ENCODE measurements at regions not wholly inside any gene's neighbourhood (a gene's known extent, or its start where the extent isn't known, plus 50 kb on each side); places are given as distances from the start of the nearest gene placed in this dataset.

DNA sequence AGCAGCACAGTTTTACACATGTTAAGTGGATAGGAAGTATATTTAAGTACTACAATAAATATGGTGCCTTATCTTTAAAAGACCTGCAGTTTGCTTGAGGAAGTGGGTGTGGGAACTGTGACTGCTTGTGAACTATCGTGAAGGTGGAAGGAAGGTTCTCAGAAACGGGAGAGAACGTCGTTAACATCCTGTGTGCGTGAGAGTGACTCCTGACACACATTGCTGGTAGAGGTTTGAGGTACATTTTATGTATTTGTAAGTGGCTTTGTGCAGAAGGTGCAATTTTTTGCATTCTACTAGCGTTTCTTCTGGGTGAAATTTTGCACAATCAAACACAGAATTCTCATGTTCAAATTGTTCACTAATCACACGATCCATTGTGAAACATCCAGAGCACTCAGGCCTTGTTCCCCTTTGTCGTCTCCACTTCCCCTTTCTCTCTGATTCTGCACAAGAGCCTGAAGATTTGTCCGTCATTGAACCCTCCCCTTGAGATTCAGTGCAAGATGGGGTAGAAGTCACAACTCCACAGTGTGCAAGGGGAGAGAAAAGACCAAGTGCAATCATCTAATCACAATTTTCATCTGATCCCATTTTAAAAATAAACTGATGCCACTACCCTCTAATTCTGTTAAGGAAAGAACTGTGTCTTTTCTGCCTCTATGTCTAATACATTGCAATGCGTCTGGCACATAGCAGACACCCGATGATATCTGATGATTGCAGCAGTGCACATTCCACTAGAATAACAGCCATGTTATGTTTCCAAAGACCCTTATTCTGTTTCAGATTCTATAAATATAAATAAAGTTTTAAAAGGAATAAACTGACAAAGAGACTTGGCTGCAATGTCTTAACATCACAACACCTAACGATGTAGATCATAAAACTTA lies 279.9 kb downstream of the NEBL start:
- Histone ChIP-seq H2BK12ac (ENCODE audit: low read length) (no peak overlapping the region), H2AFZ (ENCODE audit: low read length) (no peak overlapping the region), H2BK120ac (ENCODE audit: low read depth, low read length) (no peak overlapping the region), H4K91ac (ENCODE audit: low read depth, low read length, poor library complexity) (no peak overlapping the region), H3K4ac (ENCODE audit: low read length) (no peak overlapping the region), H3K18ac (ENCODE audit: low read length) (no peak overlapping the region), H3K14ac (ENCODE audit: low read length) (no peak overlapping the region), H3K9me3 (replicated peaks in 1 of 2; ENCODE audit: control insufficient read depth in 2 of 2, insufficient read depth in 1 of 2, low read depth in 1 of 2, low read length in 2 of 2) (no peaks in the 10 kb centered on the region), H4K8ac (ENCODE audit: low read depth, low read length) (no peak overlapping the region), H3K36me3 (replicated peaks in 1 of 2; ENCODE audit: control insufficient read depth in 2 of 2, insufficient read depth in 2 of 2, low read length in 2 of 2) (no peaks in the 10 kb centered on the region), H3K27me3 (ENCODE audit: control insufficient read depth in 3 of 3, insufficient read depth in 3 of 3, low read depth in 1 of 3, low read length in 3 of 3) (no peaks in the 10 kb centered on the region), H3K4me2 (ENCODE audit: insufficient read depth, low read length, poor library complexity, severe bottlenecking) (no peak overlapping the region), H2BK15ac (ENCODE audit: low read length) (no peak overlapping the region), H3K27ac (replicated peaks; ENCODE audit: low read length) (no peak overlapping the region), H3K4me3 (ENCODE audit: low read length in 2 of 2) (no peak overlapping the region), H3K9ac (ENCODE audit: low read depth, low read length, poor library complexity) (no peak overlapping the region), H2BK5ac (ENCODE audit: low read length) (no peak overlapping the region), H2AK5ac (ENCODE audit: low read depth, low read length) (no peak overlapping the region), H3K23ac (ENCODE audit: low read depth, low read length, poor library complexity) (no peak overlapping the region), H3K79me1 (ENCODE audit: low read depth, low read length) (no peaks in the 10 kb centered on the region), H3K4me1 (ENCODE audit: control insufficient read depth in 2 of 2, insufficient read depth in 1 of 2, low read depth in 1 of 2, low read length in 2 of 2) (no peaks in the 10 kb centered on the region)
- WGBS, 2 donors (ENCODE audit: extremely low coverage in 2 of 2, insufficient read length in 2 of 2, insufficient replicate concordance in 1 of 2) = no CpG with 5 or more reads among the region's 12 CpGs
- DNase-seq (ENCODE audit: low spot score) = no peak

GRCh38 chr10:20616056-20616671 lies 280.9 kb downstream of the NEBL start:
- Histone ChIP-seq H3K9ac (ENCODE audit: low read depth, low read length, poor library complexity) (no peak overlapping the region), H3K36me3 (replicated peaks in 1 of 2; ENCODE audit: control insufficient read depth in 2 of 2, insufficient read depth in 2 of 2, low read length in 2 of 2) (no peaks in the 10 kb centered on the region), H3K23ac (ENCODE audit: low read depth, low read length, poor library complexity) (no peak overlapping the region), H2BK12ac (ENCODE audit: low read length) (no peak overlapping the region), H2BK120ac (ENCODE audit: low read depth, low read length) (no peak overlapping the region), H2AK5ac (ENCODE audit: low read depth, low read length) (no peak overlapping the region), H3K27me3 (ENCODE audit: control insufficient read depth in 3 of 3, insufficient read depth in 3 of 3, low read depth in 1 of 3, low read length in 3 of 3) (no peaks in the 10 kb centered on the region), H4K91ac (ENCODE audit: low read depth, low read length, poor library complexity) (no peak overlapping the region), H3K18ac (ENCODE audit: low read length) (no peak overlapping the region), H3K27ac (replicated peaks; ENCODE audit: low read length) (no peak overlapping the region), H4K8ac (ENCODE audit: low read depth, low read length) (no peak overlapping the region), H3K14ac (ENCODE audit: low read length) (no peak overlapping the region), H2AFZ (ENCODE audit: low read length) (no peak overlapping the region), H3K4me3 (ENCODE audit: low read length in 2 of 2) (no peak overlapping the region), H3K79me1 (ENCODE audit: low read depth, low read length) (no peaks in the 10 kb centered on the region), H3K4ac (ENCODE audit: low read length) (no peak overlapping the region), H2BK15ac (ENCODE audit: low read length) (no peak overlapping the region), H3K4me2 (ENCODE audit: insufficient read depth, low read length, poor library complexity, severe bottlenecking) (no peak overlapping the region), H2BK5ac (ENCODE audit: low read length) (no peak overlapping the region), H3K9me3 (replicated peaks in 1 of 2; ENCODE audit: control insufficient read depth in 2 of 2, insufficient read depth in 1 of 2, low read depth in 1 of 2, low read length in 2 of 2) (no peaks in the 10 kb centered on the region), H3K4me1 (ENCODE audit: control insufficient read depth in 2 of 2, insufficient read depth in 1 of 2, low read depth in 1 of 2, low read length in 2 of 2) (no peaks in the 10 kb centered on the region)
- DNase-seq (ENCODE audit: low spot score) = no peak
- no CpG with 5 or more reads among the region's 3 CpGs for WGBS, 2 donors (ENCODE audit: extremely low coverage in 2 of 2, insufficient read length in 2 of 2, insufficient replicate concordance in 1 of 2)

GRCh38 chr10:20615395-20615794 lies 281.7 kb downstream of the NEBL start:
- Histone ChIP-seq H4K8ac (ENCODE audit: low read depth, low read length) (no peak overlapping the region), H3K36me3 (replicated peaks in 1 of 2; ENCODE audit: control insufficient read depth in 2 of 2, insufficient read depth in 2 of 2, low read length in 2 of 2) (no peaks in the 10 kb centered on the region), H2BK12ac (ENCODE audit: low read length) (no peak overlapping the region), H3K23ac (ENCODE audit: low read depth, low read length, poor library complexity) (no peak overlapping the region), H2AFZ (ENCODE audit: low read length) (no peak overlapping the region), H2AK5ac (ENCODE audit: low read depth, low read length) (no peak overlapping the region), H3K18ac (ENCODE audit: low read length) (no peak overlapping the region), H4K91ac (ENCODE audit: low read depth, low read length, poor library complexity) (no peak overlapping the region), H3K79me1 (ENCODE audit: low read depth, low read length) (no peaks in the 10 kb centered on the region), H3K27ac (replicated peaks; ENCODE audit: low read length) (no peak overlapping the region), H3K4me2 (ENCODE audit: insufficient read depth, low read length, poor library complexity, severe bottlenecking) (no peak overlapping the region), H3K4ac (ENCODE audit: low read length) (no peak overlapping the region), H3K4me3 (ENCODE audit: low read length in 2 of 2) (no peak overlapping the region), H3K4me1 (ENCODE audit: control insufficient read depth in 2 of 2, insufficient read depth in 1 of 2, low read depth in 1 of 2, low read length in 2 of 2) (no peaks in the 10 kb centered on the region), H2BK5ac (ENCODE audit: low read length) (no peak overlapping the region), H2BK15ac (ENCODE audit: low read length) (no peak overlapping the region), H3K14ac (ENCODE audit: low read length) (no peak overlapping the region), H3K9ac (ENCODE audit: low read depth, low read length, poor library complexity) (no peak overlapping the region), H2BK120ac (ENCODE audit: low read depth, low read length) (no peak overlapping the region), H3K27me3 (ENCODE audit: control insufficient read depth in 3 of 3, insufficient read depth in 3 of 3, low read depth in 1 of 3, low read length in 3 of 3) (no peaks in the 10 kb centered on the region), H3K9me3 (replicated peaks in 1 of 2; ENCODE audit: control insufficient read depth in 2 of 2, insufficient read depth in 1 of 2, low read depth in 1 of 2, low read length in 2 of 2) (no peaks in the 10 kb centered on the region)
- no CpG with 5 or more reads among the region's 1 CpG for whole genome bisulfite sequencing, 2 donors (ENCODE audit: extremely low coverage in 2 of 2, insufficient read length in 2 of 2, insufficient replicate concordance in 1 of 2)
- no peak for DNase-seq (ENCODE audit: low spot score)

DNA sequence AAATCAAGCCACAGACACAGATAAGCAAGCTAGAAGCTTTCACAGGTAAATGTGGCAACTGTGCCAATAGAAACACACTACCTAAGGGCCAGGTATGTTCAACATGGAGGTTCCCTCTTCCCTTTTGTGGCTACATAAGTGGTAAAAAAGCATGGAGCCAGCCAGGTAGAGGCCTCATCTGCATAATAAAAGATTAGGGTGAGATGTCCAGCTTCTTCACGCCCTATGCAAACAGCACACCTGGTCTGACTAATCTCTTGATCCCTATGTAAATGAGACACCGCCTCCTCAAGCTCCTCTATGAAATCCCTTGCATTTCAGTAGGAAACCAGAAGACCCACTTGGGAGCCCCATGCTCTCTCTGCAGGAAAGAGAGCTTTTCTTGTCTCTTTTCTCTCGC lies 282.2 kb downstream of the NEBL start:
- no peak overlapping the region for H2BK15ac ChIP-seq (ENCODE audit: low read length)
- H3K4ac ChIP-seq (ENCODE audit: low read length) = no peak overlapping the region
- no peak overlapping the region for H4K8ac ChIP-seq (ENCODE audit: low read depth, low read length)
- H3K27me3 ChIP-seq (ENCODE audit: control insufficient read depth in 3 of 3, insufficient read depth in 3 of 3, low read depth in 1 of 3, low read length in 3 of 3) = no peaks in the 10 kb centered on the region
- no peak overlapping the region for H2AFZ ChIP-seq (ENCODE audit: low read length)
- no peak overlapping the region for H3K9ac ChIP-seq (ENCODE audit: low read depth, low read length, poor library complexity)
- H3K4me1 ChIP-seq (ENCODE audit: control insufficient read depth in 2 of 2, insufficient read depth in 1 of 2, low read depth in 1 of 2, low read length in 2 of 2) = no peaks in the 10 kb centered on the region
- no peak overlapping the region for H4K91ac ChIP-seq (ENCODE audit: low read depth, low read length, poor library complexity)
- H3K9me3 ChIP-seq (replicated peaks in 1 of 2; ENCODE audit: control insufficient read depth in 2 of 2, insufficient read depth in 1 of 2, low read depth in 1 of 2, low read length in 2 of 2) = no peaks in the 10 kb centered on the region
- no peak overlapping the region for H3K18ac ChIP-seq (ENCODE audit: low read length)
- no peak overlapping the region for H3K4me3 ChIP-seq (ENCODE audit: low read length in 2 of 2)
- H2BK5ac ChIP-seq (ENCODE audit: low read length) = no peak overlapping the region
- no peak overlapping the region for H3K14ac ChIP-seq (ENCODE audit: low read length)
- H3K79me1 ChIP-seq (ENCODE audit: low read depth, low read length) = no peaks in the 10 kb centered on the region
- no peak for DNase-seq (ENCODE audit: low spot score)
- no peak overlapping the region for H2AK5ac ChIP-seq (ENCODE audit: low read depth, low read length)
- H3K27ac ChIP-seq (replicated peaks; ENCODE audit: low read length) = no peak overlapping the region
- no CpG with 5 or more reads among the region's 3 CpGs for WGBS, 2 donors (ENCODE audit: extremely low coverage in 2 of 2, insufficient read length in 2 of 2, insufficient replicate concordance in 1 of 2)
- H3K36me3 ChIP-seq (replicated peaks in 1 of 2; ENCODE audit: control insufficient read depth in 2 of 2, insufficient read depth in 2 of 2, low read length in 2 of 2) = no peaks in the 10 kb centered on the region
- H3K4me2 ChIP-seq (ENCODE audit: insufficient read depth, low read length, poor library complexity, severe bottlenecking) = no peak overlapping the region
- H2BK12ac ChIP-seq (ENCODE audit: low read length) = no peak overlapping the region
- no peak overlapping the region for H2BK120ac ChIP-seq (ENCODE audit: low read depth, low read length)
- no peak overlapping the region for H3K23ac ChIP-seq (ENCODE audit: low read depth, low read length, poor library complexity)

All from neuronal stem cell (in vitro differentiated cells).